Transverse colon (tissue), 4 donors: ENCODE measurements at regions not wholly inside any gene's neighbourhood (a gene's known extent, or its start where the extent isn't known, plus 50 kb on each side); places are given as distances from the start of the nearest gene placed in this dataset.

Experiments used
- DNase-seq: peaks from one replicate; pipeline ENCODE4 v3.0.0-alpha.2; 2019
- H3K27ac ChIP-seq, 4 donors: fragments of 200-600 bp; sonication (generic); 2 replicates each; pipeline ENCODE4 v1.5.1; 2016 to 2018; ENCODE audit warnings: inconsistent platforms in 4 of 4
- H3K27me3 ChIP-seq: fragments of 200-600 bp; sonication (generic); 2 replicates; pipeline ENCODE4 v1.5.1; 2017; ENCODE audit warnings: inconsistent platforms
- H3K36me3 ChIP-seq, 4 donors: fragments of 200-600 bp; sonication (generic); 2 replicates each; pipeline ENCODE4 v1.5.1; 2017 to 2019; ENCODE audit warnings: inconsistent platforms in 4 of 4
- H3K4me1 ChIP-seq, 4 donors: fragments of 200-600 bp; sonication (generic); 2 replicates each; pipeline ENCODE4 v1.5.1; 2017 to 2020; ENCODE audit warnings: inconsistent platforms in 4 of 4
- H3K4me3 ChIP-seq, 4 donors: fragments of 200-600 bp; sonication (generic); 1 replicate in 1 of 4; 2 replicates in 3 of 4; pipeline versions ENCODE4 v1.5.1 to v1.6.1; 2017 to 2019; ENCODE audit warnings: inconsistent platforms in 4 of 4
- H3K9me3 ChIP-seq, 2 donors: fragments of 200-600 bp; sonication (generic); 2 replicates each; pipeline ENCODE4 v1.5.1; 2017 to 2019; ENCODE audit warnings: inconsistent platforms in 2 of 2
- EP300 ChIP-seq: sonication (generic); formaldehyde crosslinking; IDR thresholded peaks from one replicate; pipeline ENCODE4 v1.6.1; 2017; ENCODE audit warnings: antibody characterized with exemption, low read depth
- POLR2A ChIP-seq: fragments of 450-650 bp; IDR thresholded peaks from one replicate; pipeline ENCODE4 v1.6.1; 2016; ENCODE audit warnings: antibody characterized with exemption, mild to moderate bottlenecking, moderate library complexity
- POLR2AphosphoS5 ChIP-seq, 3 donors: sonication (generic); formaldehyde crosslinking; IDR thresholded peaks; one replicate each; pipeline ENCODE4 v1.6.1; 2016; ENCODE audit warnings: antibody characterized with exemption in 3 of 3
- WGBS, 2 donors: methylation state at CpG; one replicate each; pipeline ENCODE4 v1.1.5; 2018; ENCODE audit warnings: low coverage in 1 of 2; 5-methylcytosine and 5-hydroxymethylcytosine counted together
- in situ Hi-C, 4 donors: fragments of 200-750 bp; cut with MboI; loops; one replicate each; pipeline versions ENCODE4 v1.15.0 to v1.15.1; 2017; ENCODE audit warnings: low sequenced_read_pairs in 3 of 4, low pct_ligation_motif_present in 1 of 4, low pct_unique_long_range_greater_than_20kb in 1 of 4
- intact Hi-C: fragments of 100-400 bp; cut with DNase I; formaldehyde crosslinking; loops from one replicate; pipeline ENCODE4 v1.15.1; 2023; ENCODE audit warnings: low total_unique reads
- TF ChIP-seq, protein P1 (sequence below), 5 experiments: fragments of 200-600 bp in 3 of 5; fragments of 450-650 bp in 2 of 5; sonication (generic) in 3 of 5; IDR thresholded peaks; 1 replicate in 2 of 5; 2 replicates in 3 of 5; pipeline ENCODE4 v1.5.1; 2016 to 2017; ENCODE audit warnings: antibody characterized with exemption in 5 of 5, inconsistent platforms in 3 of 5, mild to moderate bottlenecking in 2 of 5, moderate library complexity in 1 of 5

GRCh38 chr5:156121234-156121633 lies 205.7 kb upstream of the SGCD start:
- in situ Hi-C loops = no loop called here
- intact Hi-C loops = no loop called here
- Histone ChIP-seq H3K9me3 (no peaks in the 10 kb centered on the region), H3K4me1 (no peaks in the 10 kb centered on the region), H3K27me3 (no peaks in the 10 kb centered on the region), H3K36me3 (no peaks in the 10 kb centered on the region), H3K27ac (no peak overlapping the region), H3K4me3 (no peak overlapping the region)
- TF ChIP-seq POLR2AphosphoS5 (IDR thresholded peaks at IDR 0.05) (no peak), POLR2A (no peak), EP300 (no peak)
- TF ChIP-seq, protein P1, sequence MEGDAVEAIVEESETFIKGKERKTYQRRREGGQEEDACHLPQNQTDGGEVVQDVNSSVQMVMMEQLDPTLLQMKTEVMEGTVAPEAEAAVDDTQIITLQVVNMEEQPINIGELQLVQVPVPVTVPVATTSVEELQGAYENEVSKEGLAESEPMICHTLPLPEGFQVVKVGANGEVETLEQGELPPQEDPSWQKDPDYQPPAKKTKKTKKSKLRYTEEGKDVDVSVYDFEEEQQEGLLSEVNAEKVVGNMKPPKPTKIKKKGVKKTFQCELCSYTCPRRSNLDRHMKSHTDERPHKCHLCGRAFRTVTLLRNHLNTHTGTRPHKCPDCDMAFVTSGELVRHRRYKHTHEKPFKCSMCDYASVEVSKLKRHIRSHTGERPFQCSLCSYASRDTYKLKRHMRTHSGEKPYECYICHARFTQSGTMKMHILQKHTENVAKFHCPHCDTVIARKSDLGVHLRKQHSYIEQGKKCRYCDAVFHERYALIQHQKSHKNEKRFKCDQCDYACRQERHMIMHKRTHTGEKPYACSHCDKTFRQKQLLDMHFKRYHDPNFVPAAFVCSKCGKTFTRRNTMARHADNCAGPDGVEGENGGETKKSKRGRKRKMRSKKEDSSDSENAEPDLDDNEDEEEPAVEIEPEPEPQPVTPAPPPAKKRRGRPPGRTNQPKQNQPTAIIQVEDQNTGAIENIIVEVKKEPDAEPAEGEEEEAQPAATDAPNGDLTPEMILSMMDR (IDR thresholded peaks at IDR 0.05) = no peak
- 32 to 59% methylated on average over 3 of the region's 3 CpGs for WGBS, 2 donors
- no peak for DNase-seq

DNA sequence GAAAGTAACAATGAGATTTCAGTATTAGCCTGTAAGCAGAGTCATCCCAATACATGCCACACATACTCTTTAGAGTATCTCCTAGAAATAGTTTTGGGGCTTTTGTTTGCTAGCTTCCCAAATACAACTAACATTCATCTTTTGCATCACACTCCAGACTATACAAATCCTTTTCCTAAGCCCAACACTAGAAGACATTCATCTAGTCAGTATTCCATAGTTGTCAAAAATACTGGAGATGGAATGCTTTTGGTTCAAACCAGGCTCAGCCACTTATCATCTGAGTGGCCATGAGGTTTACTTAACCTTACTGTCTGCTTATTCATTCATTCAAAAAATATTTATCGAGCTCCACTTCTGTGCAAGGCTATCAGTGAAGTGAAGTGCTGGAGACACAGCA lies 205.1 kb upstream of the SGCD start:
- 50 to 58% methylated on average over 1 of the region's 1 CpG for WGBS, 2 donors
- intact Hi-C loops = no loop called here

DNA sequence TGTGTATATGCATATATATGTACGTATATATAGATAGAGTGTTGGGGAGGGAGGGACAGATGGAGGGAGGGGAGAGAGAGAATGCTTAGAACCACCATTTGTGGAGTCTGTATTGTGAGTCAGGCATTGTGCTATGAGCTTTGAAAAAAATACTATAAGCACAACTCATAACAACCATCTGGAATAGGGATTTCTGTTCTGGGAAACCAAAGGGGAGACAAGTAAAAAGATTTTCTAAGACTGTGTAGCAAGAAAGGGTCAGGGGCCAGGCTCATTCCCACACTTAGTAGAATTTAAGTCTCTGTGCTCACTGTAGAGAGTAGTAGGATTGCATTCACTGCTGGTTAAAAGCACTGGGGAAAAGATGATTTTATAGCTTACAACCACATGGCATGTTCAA lies 202.3 kb upstream of the SGCD start:
- no peaks in the 10 kb centered on the region for H3K27me3 ChIP-seq
- DNase-seq = no peak
- in situ Hi-C loops = no loop called here
- no peaks in the 10 kb centered on the region for H3K4me1 ChIP-seq
- intact Hi-C loops = no loop called here
- H3K9me3 ChIP-seq = no peaks in the 10 kb centered on the region
- TF ChIP-seq, protein P1 (IDR thresholded peaks at IDR 0.05) = no peak
- TF ChIP-seq EP300 (no peak), POLR2AphosphoS5 (IDR thresholded peaks at IDR 0.05) (no peak), POLR2A (no peak)
- no peak overlapping the region for H3K4me3 ChIP-seq
- 3 to 50% methylated on average over 1 of the region's 1 CpG for WGBS, 2 donors
- H3K36me3 ChIP-seq = no peaks in the 10 kb centered on the region
- H3K27ac ChIP-seq = no peak overlapping the region

More for the DNA sequence above, 205.1 kb upstream of the SGCD start:
- H3K4me3 ChIP-seq = no peak overlapping the region
- no peak overlapping the region for H3K27ac ChIP-seq
- TF ChIP-seq POLR2A = no peak
- TF ChIP-seq POLR2AphosphoS5 (IDR thresholded peaks at IDR 0.05) = no peak
- no peak for TF ChIP-seq EP300
- TF ChIP-seq, protein P1 (IDR thresholded peaks at IDR 0.05) = no peak
- H3K9me3 ChIP-seq = no peaks in the 10 kb centered on the region
- no peaks in the 10 kb centered on the region for H3K36me3 ChIP-seq
- H3K27me3 ChIP-seq = no peaks in the 10 kb centered on the region
- no peaks in the 10 kb centered on the region for H3K4me1 ChIP-seq
- in situ Hi-C loops = no loop called here
- no peak for DNase-seq

DNA sequence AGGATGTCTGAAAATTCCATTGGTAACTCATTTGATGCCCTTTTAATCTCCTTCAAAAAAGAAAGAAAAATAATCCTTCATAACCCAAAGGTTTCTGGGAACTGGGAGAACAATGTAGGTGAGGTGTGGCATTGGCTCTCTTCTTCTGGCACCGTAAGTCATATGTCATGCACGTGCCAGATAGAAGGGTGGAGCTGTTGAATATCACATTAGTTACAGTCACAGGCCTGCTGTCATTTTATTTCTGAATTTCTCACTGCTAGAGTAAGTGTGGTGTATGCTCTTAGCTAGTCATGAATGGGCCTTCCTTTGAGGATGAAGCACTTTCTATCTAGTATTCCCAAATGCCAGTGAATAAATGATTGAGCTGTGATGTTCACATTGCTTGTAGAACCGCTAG lies 201.8 kb upstream of the SGCD start:
- no peak for DNase-seq
- WGBS, 2 donors = 69 to 74% methylated on average over 3 of the region's 3 CpGs
- intact Hi-C loops (no loop called here), in situ Hi-C loops (no loop called here)
- Histone ChIP-seq H3K27me3 (no peaks in the 10 kb centered on the region), H3K36me3 (no peaks in the 10 kb centered on the region), H3K4me3 (no peak overlapping the region), H3K27ac (no peak overlapping the region), H3K9me3 (no peaks in the 10 kb centered on the region), H3K4me1 (no peaks in the 10 kb centered on the region)
- TF ChIP-seq POLR2AphosphoS5 (IDR thresholded peaks at IDR 0.05) (no peak), EP300 (no peak), POLR2A (no peak)
- TF ChIP-seq, protein P1 (IDR thresholded peaks at IDR 0.05) = no peak
